ENCODE measurements at regions not wholly inside any gene's neighbourhood (a gene's known extent, or its start where the extent isn't known, plus 50 kb on each side); places are given as distances from the start of the nearest gene placed in this dataset.

GRCh38 chr18:47595831-47596501 is 334.5 kb downstream of the SMAD2 start:
- DNase-seq (ENCODE audit: low spot score) = no peak

- DNase-seq (ENCODE audit: low spot score) = no peak
Observed at GRCh38 chr18:47594621-47595086, 335.8 kb downstream of the SMAD2 start.

- DNase-seq (ENCODE audit: low spot score) = no peak
Observed at GRCh38 chr18:47593744-47594472, 336.6 kb downstream of the SMAD2 start.

GRCh38 chr18:47591429-47591828 is 339.0 kb downstream of the SMAD2 start:
- DNase-seq (ENCODE audit: low spot score) = no peak

GRCh38 chr18:47587587-47587986 is 336.1 kb upstream of the SKOR2 start:
- DNase-seq (ENCODE audit: low spot score) = no peak

GRCh38 chr18:47586418-47587070 is 335.1 kb upstream of the SKOR2 start:
- no peak for DNase-seq (ENCODE audit: low spot score)

- no peak for DNase-seq (ENCODE audit: low spot score)
Observed at GRCh38 chr18:47585914-47586313, 334.5 kb upstream of the SKOR2 start.

GRCh38 chr18:47585136-47585535 is 333.7 kb upstream of the SKOR2 start:
- no peak for DNase-seq (ENCODE audit: low spot score)

GRCh38 chr18:47582093-47582492 is 330.6 kb upstream of the SKOR2 start:
- no peak for DNase-seq (ENCODE audit: low spot score)

GRCh38 chr18:47577520-47577919 is 326.1 kb upstream of the SKOR2 start:
- DNase-seq (ENCODE audit: low spot score) = no peak

- no peak for DNase-seq (ENCODE audit: low spot score)
Observed at GRCh38 chr18:47574966-47575365, 323.5 kb upstream of the SKOR2 start.

GRCh38 chr18:47571957-47572356 is 320.5 kb upstream of the SKOR2 start:
- DNase-seq (ENCODE audit: low spot score) = no peak

- DNase-seq (ENCODE audit: low spot score) = no peak
Observed at GRCh38 chr18:47566809-47567208, 315.3 kb upstream of the SKOR2 start.

- no peak for DNase-seq (ENCODE audit: low spot score)
Observed at GRCh38 chr18:47560723-47561715, 309.6 kb upstream of the SKOR2 start.

GRCh38 chr18:47558110-47558750 is 306.8 kb upstream of the SKOR2 start:
- DNase-seq (ENCODE audit: low spot score) = no peak

GRCh38 chr18:47557160-47557559 is 305.7 kb upstream of the SKOR2 start:
- DNase-seq (ENCODE audit: low spot score) = no peak

- no peak for DNase-seq (ENCODE audit: low spot score)
Observed at GRCh38 chr18:47552783-47553182, 301.3 kb upstream of the SKOR2 start.

- no peak for DNase-seq (ENCODE audit: low spot score)
Observed at GRCh38 chr18:47550611-47551010, 299.2 kb upstream of the SKOR2 start.

GRCh38 chr18:47549021-47549540 is 297.6 kb upstream of the SKOR2 start:
- DNase-seq (ENCODE audit: low spot score) = no peak

GRCh38 chr18:47547539-47548202 is 296.2 kb upstream of the SKOR2 start:
- DNase-seq (ENCODE audit: low spot score) = no peak

GRCh38 chr18:47545613-47546012 is 294.2 kb upstream of the SKOR2 start:
- no peak for DNase-seq (ENCODE audit: low spot score)
